Right lobe of liver (tissue), 6 donors: ENCODE measurements at regions not wholly inside any gene's neighbourhood (a gene's known extent, or its start where the extent isn't known, plus 50 kb on each side); places are given as distances from the start of the nearest gene placed in this dataset.
A peak's percentile ranks its signal among the peaks of the same experiment; 100 is the strongest.

Experiments used
- ATAC-seq, 4 donors: fragments of 200-7000 bp; cut with Tn5 transposase; one replicate each; pipeline ENCODE4 v1.9.1; 2020; ENCODE audit warnings: mild to moderate bottlenecking in 4 of 4, moderate library complexity in 4 of 4
- DNase-seq, 3 donors: peaks; one replicate each; pipeline ENCODE4 v3.0.0-alpha.2; 2020
- H3K27ac ChIP-seq, 3 donors: fragments of 200-600 bp; one replicate each; pipeline ENCODE4 v1.8.0; 2022
- H3K27me3 ChIP-seq, 2 donors: fragments of 200-600 bp; one replicate each; pipeline ENCODE4 v1.8.0; 2022
- H3K36me3 ChIP-seq, 4 donors: fragments of 200-600 bp; sonication (generic) in 1 of 4; one replicate each; pipeline versions ENCODE4 v1.5.1 to v1.8.0; 2017 to 2022; ENCODE audit warnings: control low read depth in 1 of 4
- H3K4me1 ChIP-seq, 4 donors: fragments of 200-600 bp; sonication (generic) in 1 of 4; one replicate each; pipeline versions ENCODE4 v1.5.1 to v1.8.0; 2017 to 2022; ENCODE audit warnings: control low read depth in 1 of 4
- H3K4me3 ChIP-seq, 3 donors: fragments of 200-600 bp; one replicate each; pipeline ENCODE4 v1.8.0; 2022
- H3K9me3 ChIP-seq, 4 donors: fragments of 200-600 bp; sonication (generic) in 1 of 4; one replicate each; pipeline versions ENCODE4 v1.5.1 to v1.8.0; 2017 to 2022; ENCODE audit warnings: control low read depth in 1 of 4
- POLR2A ChIP-seq: fragments of 450-650 bp; IDR thresholded peaks from one replicate; pipeline ENCODE4 v1.6.1; 2017; ENCODE audit warnings: antibody characterized with exemption, mild to moderate bottlenecking
- WGBS: methylation state at CpG from one replicate; pipeline ENCODE4 v1.1.6; 2018; ENCODE audit warnings: low coverage, low lambda C conversion rate; ENCODE audit not compliant: insufficient coverage; ENCODE audit errors: missing lambda C conversion rate; 5-methylcytosine and 5-hydroxymethylcytosine counted together
- intact Hi-C, 2 donors: fragments of 100-400 bp; cut with DNase I; formaldehyde crosslinking; loops; one replicate each; pipeline versions ENCODE4 v1.11.2 to v1.14.1; 2022
- TF ChIP-seq, protein P1 (sequence below), 4 donors: fragments of 200-600 bp in 3 of 4; fragments of 450-650 bp in 1 of 4; IDR thresholded peaks; one replicate each; pipeline versions ENCODE4 v1.5.1 to v1.8.0; 2016 to 2022; ENCODE audit warnings: antibody characterized with exemption in 4 of 4, mild to moderate bottlenecking in 2 of 4
- donor health status: DM: no; HTN: yes; CAD: no.
- donor health status: DM: no; HTN: no; CAD: no.
- donor health status: DM: no; HTN: no; CAD: no.
- donor health status: DM: no; HTN: yes; CAD: no.
- donor health status: DM: no; HTN: yes; CAD: no.

- ATAC-seq (no peak), DNase-seq (no peak)
- Histone ChIP-seq H3K4me1 (no peaks in the 10 kb centered on the region), H3K36me3 (no peaks in the 10 kb centered on the region), H3K4me3 (no peak overlapping the region), H3K27ac (no peak overlapping the region), H3K27me3 (no peaks in the 10 kb centered on the region), H3K9me3 (no peaks in the 10 kb centered on the region)
- intact Hi-C loops, result no loop called here
- 89% methylated on average over 2 of the region's 2 CpGs for WGBS
- TF ChIP-seq POLR2A, result no peak
- TF ChIP-seq, protein P1, sequence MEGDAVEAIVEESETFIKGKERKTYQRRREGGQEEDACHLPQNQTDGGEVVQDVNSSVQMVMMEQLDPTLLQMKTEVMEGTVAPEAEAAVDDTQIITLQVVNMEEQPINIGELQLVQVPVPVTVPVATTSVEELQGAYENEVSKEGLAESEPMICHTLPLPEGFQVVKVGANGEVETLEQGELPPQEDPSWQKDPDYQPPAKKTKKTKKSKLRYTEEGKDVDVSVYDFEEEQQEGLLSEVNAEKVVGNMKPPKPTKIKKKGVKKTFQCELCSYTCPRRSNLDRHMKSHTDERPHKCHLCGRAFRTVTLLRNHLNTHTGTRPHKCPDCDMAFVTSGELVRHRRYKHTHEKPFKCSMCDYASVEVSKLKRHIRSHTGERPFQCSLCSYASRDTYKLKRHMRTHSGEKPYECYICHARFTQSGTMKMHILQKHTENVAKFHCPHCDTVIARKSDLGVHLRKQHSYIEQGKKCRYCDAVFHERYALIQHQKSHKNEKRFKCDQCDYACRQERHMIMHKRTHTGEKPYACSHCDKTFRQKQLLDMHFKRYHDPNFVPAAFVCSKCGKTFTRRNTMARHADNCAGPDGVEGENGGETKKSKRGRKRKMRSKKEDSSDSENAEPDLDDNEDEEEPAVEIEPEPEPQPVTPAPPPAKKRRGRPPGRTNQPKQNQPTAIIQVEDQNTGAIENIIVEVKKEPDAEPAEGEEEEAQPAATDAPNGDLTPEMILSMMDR (IDR thresholded peaks at IDR 0.05), result no peak
These were observed 102.3 kb upstream of the DOCK9 start for GRCh38 chr13:99080131-99080530.

DNA sequence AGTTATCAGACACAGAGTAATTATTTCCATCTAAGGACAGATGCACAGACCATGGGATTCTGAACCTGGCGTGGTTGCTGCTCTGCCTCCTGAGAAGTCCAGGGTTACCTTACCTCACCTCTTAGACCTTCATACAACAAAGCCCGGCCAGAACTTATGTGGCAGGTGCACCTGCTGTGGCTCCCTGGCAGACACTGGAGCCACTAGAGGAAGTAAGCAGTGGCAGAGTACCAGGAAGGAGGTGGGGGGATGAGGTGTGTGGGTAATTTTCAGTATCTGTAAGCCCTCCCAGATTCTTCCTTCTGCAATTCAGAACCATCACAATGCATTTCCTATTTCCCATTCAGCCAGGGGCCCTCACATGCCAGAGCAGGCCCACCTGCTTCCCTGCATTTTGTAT lies 106.1 kb upstream of the DOCK9 start:
- DNase-seq, result no peak
- Histone ChIP-seq H3K36me3 (no peaks in the 10 kb centered on the region), H3K4me1 (peaks cover 0 to 5% (median 0%) of the 10 kb centered on the region in 4 donors), H3K27me3 (no peaks in the 10 kb centered on the region), H3K27ac (no peak overlapping the region), H3K4me3 (no peak overlapping the region), H3K9me3 (no peaks in the 10 kb centered on the region)
- TF ChIP-seq, protein P1 (IDR thresholded peaks at IDR 0.05), result no peak
- TF ChIP-seq POLR2A, result no peak
- intact Hi-C loops, result no loop called here
- 72% methylated on average over 2 of the region's 2 CpGs for WGBS
- no peak for ATAC-seq

DNA sequence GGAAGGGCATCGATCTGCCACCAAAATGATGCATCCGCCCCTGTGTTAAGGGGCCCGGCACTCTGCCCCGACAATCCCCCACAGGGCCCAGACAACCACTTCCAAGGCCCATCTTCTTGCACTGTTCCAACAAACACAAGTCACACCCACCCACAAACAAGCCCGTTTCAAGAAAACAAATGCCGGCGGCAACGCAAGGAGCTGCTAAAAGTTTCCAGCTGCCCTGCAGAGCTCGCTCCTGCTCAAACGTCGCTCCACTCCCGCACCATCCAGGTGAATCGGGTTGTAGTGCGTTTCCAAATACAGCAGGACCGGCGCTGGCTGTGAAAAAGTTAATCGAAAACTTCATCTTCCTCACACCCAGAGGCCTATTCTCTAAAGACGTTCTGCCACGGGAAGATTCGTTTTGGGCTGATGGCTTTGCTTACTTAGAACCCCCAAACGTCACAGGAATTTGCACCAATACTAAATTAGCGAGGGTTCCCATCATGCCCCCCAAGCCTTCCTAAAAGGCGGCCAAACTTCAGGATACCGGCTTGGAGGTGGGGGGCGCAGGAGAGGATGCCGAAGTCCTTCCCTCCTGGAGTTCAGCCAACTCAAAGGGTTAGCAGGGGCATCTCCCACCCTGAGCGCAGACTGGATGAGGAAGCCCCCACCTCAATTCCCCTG lies 107.4 kb upstream of the DOCK9 start:
- no peak overlapping the region for H3K27ac ChIP-seq
- H3K4me1 ChIP-seq, result peaks cover 0 to 5% (median 0%) of the 10 kb centered on the region in 4 donors
- H3K36me3 ChIP-seq, result no peaks in the 10 kb centered on the region
- no peak for ATAC-seq
- no peaks in the 10 kb centered on the region for H3K9me3 ChIP-seq
- peak overlapping the region; percentile 58 to 77 (median 75) for H3K4me3 ChIP-seq
- 61% methylated on average over 19 of the region's 27 CpGs for WGBS
- no peaks in the 10 kb centered on the region for H3K27me3 ChIP-seq
- no peak for DNase-seq
- intact Hi-C loops, result no loop called here
- TF ChIP-seq, protein P1 (IDR thresholded peaks at IDR 0.05), result no peak
- TF ChIP-seq POLR2A, result no peak

DNA sequence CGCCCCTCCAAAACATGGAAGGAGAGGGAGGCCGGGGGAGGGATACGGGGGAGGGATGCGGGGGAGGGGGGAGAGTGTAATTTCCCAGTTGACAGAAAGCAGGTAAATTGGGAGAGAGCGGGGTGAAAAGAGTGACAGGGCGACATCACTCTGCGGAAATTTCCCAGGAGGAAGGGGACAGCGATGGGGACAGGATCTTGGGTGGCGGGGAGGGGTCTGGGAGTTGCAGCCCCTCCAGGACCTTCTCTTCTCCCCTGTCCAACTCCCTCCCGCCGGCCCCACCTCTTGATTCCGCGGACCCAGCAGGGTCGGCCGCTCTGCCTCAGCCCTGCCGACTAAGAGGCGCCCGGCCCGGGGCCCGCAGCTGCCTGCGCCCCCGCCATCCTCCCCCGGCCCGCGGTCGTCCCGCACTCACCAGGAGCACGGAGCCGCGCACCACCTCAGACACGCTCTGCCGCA lies 108.0 kb upstream of the DOCK9 start:
- H3K4me1 ChIP-seq, result peaks cover 0 to 5% (median 0%) of the 10 kb centered on the region in 4 donors
- H3K27ac ChIP-seq, result no peak overlapping the region
- 2% methylated on average over 5 of the region's 32 CpGs for WGBS
- no peaks in the 10 kb centered on the region for H3K36me3 ChIP-seq
- no peaks in the 10 kb centered on the region for H3K27me3 ChIP-seq
- TF ChIP-seq POLR2A, result no peak
- TF ChIP-seq, protein P1 (IDR thresholded peaks at IDR 0.05), result no peak
- ATAC-seq (no peak), DNase-seq (peak; percentile 57 to 63 (median 58))
- intact Hi-C loops, result no loop called here
- H3K4me3 ChIP-seq, result peak overlapping the region; percentile 58 to 77 (median 75)
- no peaks in the 10 kb centered on the region for H3K9me3 ChIP-seq
